ENCODE measurements at regions not wholly inside any gene's neighbourhood (a gene's known extent, or its start where the extent isn't known, plus 50 kb on each side); places are given as distances from the start of the nearest gene placed in this dataset.

DNA sequence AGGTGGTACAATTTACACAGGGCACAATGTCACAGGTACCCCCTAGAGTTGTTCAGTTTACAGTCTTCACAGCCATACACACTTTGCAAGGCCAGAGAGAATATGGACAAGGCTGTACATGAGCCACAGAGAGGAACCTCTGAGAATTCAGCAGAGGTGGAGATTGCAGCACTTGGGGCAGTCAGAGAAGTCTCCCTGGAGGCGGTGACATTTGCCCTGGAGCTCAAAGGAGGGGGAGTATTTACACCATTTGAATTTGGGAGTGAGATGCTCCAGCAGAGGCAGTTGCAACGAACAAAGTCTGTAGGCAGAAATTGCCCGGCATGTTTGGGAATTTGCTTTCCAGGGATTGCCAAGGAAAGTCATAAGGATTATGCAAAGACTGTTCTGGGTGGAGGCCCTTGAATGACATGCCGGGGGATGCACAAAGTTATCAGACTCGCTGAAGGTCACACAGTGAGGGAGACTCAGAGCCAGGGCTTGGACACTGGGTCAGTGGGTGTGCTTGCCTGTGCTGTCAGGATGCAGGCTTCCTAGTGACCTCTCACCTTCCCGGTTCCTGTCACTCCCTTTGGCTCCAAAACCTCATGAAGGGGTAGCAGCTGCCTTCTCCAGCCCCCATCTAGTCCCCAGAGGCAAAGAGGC lies 160.7 kb upstream of the PCBD1 start:
- DNase-seq, result no peak

DNA sequence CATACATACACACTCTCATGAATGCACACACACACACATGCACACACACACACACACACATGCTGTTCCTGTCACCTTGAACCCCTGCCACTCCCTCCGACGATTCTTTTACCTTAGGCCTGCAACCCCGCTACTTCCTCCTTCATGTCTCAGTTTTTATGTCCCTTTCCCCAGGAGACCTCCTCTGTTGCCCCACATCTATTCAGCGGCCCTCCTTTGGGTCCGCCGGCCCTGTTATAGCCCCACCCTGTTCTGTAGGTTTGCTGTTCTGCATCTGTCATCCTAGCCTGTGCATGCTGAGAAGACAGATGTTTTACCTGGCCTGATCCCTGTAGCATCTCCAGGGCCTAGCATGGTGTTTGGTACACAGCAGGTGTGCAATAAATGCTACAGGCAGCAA lies 161.6 kb upstream of the PCBD1 start:
- no peak for DNase-seq

DNA sequence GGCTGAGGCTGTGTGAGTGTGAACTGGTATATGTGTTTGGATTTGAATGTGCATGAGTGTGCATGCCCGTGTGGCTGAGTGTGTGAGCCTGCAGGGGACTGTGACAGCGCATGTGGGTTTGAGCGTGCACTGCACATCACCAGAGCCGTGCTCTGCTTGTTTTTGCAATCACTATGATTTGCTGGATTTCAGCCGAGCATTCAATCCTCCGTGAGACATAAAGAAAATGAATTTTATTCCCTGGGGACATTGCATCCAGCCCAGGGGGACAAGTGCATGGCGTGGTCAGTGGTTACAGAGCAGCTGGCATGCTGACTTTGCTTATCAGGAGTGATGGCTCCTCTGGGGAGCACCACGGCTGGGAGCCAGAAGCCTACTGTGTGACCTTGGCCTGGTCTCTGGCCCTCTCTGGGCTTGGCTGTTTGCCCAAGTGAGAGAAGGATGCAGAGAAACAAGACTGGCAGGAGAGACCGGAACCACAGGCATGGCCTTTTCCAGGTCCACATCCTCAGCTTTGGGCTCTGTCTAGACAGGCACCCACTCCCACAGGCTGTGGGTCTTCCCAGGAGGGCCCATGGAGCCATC lies 160.2 kb upstream of the UNC5B start:
- no peak for DNase-seq

DNA sequence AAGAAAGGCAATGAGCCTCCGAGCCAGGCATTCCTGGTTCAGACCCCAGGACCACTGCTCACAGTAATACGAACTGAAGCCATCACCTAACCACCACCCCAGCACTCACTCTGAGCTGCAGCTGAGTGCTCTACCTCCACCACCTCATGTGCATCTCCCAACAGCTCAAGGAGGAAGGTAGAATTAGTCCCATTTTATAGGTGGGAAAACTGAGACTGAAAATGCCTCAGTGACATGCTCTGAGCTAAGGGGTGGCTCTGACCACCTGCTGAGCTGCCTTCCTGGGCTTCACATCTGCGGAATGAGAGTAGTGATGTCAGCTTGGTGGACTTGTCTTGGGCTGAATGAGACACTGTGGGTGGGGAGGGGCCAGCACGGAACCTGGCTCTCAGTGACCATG lies 159.7 kb upstream of the UNC5B start:
- DNase-seq, result no peak

DNA sequence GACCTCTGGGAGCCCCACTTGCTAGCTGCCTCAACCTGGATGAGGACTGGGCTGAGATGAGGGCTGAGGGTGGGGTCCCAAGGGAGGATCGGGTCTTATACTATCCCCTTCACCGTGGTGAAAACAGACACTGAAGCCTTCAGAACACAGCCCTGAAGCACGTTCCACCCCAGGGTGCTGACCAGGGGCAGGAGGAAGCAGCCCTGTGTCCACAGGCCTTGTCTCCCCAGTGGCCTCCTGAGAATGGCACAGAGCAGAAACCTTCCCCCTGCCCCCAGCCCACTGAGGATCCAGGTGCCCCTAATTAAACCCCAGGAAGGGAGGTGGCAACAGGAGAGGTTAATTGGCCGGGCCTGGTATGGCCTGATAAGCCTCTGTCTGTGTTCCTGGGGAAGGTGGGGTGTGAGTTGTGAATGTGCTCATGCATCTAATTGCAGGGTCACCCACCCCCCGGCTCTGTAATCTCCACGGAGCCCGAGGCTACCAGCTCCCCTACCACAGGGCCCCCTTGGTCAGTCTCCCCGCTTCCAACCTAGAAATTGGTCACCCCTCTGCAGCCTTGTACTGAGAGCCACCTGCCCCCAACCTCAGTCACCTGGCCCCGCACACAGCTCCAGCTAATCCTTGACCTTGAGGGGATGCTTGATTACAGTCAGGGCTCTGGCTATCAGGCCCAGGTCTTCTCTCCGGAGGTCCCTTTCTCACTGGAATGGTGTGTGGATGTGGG lies 159.0 kb upstream of the UNC5B start:
- peak; percentile 58 for DNase-seq

DNA sequence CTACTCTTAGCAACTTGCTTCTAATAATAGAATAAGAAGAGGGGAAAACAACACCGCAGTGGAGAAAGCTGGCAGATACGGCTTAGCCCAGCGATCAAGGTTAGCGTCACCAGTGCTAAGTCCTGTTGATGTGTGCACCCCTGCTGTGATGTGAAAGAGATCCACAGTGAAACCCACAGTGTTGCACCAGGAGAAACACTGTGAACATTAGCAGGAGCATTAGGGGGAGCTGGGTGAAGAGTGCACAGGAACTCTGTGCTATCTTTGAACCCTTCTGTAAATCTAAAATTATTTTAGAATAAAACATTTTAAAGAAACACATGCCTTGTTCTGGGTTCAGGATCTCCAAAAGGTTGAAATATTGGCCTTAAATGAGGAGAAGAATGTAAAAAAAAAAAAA lies 154.1 kb upstream of the UNC5B start:
- DNase-seq, result no peak

DNA sequence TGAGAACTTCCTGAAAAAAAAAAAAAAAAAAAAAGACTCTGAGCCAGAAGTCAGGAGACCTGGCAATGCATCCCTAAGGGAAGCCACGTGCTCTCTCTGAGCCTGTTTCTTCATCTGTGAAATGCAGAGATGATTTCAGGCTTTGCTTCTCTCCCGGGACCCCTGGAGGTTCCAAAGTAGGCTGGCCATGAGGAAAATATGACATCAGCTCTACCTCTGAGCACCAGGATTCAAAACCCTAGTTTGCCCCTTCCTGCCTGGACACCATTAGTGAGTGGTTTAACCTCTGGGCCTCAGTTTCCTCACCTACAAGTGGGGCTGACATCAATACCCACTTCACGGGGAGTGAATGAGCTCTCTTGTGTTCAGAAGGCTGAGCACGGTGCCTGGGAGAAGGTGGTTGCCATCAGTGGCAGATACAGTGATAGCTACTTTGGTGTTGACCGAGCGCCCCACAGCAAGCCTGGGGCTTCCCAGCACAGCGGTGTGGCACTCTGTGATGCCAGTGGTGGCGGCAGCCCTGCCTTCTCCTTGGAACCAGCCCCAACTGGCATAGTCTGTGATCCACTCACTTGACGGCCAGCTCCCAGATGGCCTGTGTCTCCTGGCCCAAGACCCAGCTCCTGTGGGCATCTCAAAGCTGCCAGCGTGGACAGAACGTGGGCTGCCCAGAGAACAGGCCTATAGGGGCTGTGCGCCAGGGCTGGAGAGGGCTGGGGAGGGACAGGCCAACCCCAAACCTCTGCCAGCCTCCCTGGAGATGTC lies 153.1 kb upstream of the UNC5B start:
- no peak for DNase-seq

DNA sequence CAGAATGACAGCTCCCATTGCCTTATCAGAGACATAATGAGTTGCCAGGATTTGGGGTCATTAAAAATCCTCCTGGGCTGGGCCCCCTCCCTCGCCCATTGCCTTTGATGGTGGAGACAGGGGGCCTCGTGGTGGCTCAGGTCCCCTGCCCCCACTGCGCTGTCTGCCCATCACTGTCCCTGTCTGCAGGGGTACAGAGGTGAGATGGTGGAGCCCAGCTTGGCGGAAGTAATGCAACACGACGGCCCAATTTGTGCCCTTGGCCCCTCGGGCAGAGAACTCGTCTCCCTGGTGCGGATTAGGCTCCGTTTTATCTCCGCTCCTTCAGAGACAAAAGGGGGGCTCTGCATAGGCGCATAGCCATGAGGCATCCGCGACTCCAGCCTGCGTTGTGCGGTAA lies 152.4 kb upstream of the UNC5B start:
- DNase-seq, result no peak

DNA sequence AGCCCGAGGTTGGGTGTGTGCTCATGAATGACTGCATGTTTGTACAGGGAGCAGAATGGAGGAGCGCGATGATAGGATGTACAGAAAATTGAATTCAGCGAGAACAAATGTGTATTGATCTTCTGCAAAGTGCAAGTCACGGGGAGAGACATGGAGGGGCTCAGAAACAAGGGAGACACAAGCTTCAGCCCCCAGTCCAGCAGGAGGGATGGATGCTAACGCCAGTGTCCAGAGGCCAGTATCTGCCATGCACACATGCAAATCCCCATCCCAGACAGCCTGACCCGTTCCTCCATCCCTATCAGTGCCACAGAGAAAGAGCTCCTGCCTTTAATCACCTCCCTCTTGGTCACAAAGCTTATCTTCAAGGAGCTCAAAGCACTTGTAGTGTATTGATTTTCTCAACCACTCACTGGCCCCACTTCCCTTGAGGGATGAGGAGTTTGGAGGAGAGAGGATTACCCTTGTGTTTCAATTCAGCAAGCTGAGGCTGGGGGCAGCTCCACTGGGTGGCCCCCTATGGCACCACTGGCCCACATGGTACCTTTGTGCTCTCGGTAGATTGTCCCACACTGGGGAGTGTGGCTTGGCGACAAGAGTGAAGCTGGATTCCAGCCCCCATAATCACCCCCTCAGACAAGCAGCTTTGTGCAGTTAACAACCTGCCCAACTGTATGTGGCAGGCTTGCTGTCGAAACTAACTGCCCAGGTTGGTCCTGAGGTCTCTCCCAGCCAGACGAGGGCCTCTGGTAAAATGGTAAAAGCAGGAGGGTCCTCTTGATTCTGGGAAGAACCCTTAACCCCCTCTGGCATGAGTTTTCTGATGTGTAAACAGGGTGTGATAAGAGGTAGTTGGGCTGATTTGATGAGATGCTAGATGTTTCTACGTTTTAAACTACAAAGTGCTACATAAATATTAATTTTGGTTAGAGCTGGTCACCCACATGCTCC lies 151.6 kb upstream of the UNC5B start:
- no peak for DNase-seq

DNA sequence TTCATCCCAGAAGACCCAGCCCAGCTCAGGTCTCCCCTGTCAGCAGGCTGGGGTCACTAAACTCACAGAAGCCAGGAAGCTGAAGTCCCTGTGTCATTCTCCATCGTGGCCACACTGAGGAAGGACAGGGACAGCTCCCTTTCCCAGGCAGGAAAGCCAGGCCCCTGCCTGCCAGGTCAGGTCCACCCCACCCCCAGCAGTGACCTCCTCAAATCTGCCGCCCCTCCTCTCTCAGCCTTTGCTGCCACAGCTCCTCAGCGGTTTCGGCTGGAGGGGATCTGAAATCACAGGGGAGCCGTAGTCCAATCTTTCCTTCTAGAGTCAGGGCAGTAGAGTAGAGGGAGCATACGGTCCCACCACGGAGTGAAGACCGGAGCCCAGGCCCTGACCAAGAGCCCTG lies 150.9 kb upstream of the UNC5B start:
- DNase-seq, result no peak

DNA sequence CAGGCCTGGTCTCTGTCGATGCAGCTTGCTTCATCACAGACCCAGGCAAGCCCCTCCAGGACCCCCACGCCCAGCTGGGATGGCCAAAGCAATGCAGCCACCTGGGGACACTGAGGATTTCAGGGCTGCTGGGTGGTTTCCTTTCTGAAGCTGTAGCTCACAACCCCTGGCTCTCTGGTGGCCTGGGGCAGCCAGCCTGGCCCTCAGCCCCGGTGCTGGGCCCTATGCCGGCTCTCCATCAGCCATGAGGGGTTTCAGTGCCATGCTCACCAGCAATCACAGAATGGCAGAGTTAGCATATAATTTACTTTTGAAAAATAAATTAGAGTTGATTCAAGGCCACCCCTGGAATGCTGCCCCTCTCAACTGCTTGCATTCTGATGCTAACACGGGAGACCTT lies 150.2 kb upstream of the UNC5B start:
- no peak for DNase-seq

DNA sequence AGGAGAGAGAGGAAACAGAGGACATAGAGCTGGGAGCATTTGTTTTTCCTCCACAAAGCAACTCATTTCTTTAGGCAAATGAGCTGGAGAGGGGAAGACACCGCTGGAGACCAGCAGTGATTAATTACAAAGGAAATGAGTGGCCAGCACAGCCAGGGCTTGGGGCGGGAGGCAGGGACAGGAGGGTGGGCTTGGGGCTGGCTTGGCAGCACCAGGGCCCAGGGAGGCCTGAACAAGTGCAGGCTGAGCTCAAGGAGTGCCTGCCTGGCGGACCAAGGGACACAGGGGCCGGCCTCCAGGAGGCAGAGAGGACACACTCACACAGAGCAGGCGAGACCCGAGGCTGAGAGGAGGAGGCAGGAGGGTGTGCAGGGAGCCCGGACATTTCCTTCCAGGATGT lies 149.0 kb upstream of the UNC5B start:
- DNase-seq, result no peak

DNA sequence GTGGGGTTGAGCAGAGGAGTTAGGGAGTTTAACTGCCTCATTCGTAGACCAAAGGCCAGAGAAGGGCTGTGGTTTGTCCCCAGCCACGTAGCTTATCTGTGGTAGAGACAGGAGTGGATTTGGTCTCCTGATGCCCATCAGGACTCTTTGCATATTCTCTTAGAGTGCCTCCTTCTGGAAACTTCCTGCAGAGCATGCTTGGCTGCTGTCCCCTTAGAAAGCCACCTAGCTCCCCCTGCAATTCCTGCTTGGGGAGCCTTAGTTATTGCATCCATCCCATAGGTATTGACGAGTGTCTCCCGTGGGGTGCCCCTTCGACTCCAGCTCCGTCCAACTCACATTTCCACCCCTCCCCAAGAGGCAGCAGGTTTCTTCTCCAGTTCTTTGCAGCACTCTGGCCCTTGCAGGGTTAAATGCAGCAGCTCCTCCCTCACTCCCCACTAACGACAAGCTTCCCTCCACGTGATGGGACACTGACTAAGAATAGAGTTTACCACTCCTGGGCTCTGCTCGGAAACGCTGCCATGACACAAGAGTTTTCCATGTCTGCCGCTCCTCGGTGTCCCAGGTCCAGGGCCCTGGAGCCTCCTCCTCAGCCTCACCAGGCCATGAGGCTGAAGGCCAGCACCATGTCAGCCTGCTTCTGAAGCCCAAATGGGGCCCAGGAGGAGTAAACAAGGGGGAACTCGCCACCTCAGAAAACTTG lies 147.8 kb upstream of the UNC5B start:
- DNase-seq, result no peak

DNA sequence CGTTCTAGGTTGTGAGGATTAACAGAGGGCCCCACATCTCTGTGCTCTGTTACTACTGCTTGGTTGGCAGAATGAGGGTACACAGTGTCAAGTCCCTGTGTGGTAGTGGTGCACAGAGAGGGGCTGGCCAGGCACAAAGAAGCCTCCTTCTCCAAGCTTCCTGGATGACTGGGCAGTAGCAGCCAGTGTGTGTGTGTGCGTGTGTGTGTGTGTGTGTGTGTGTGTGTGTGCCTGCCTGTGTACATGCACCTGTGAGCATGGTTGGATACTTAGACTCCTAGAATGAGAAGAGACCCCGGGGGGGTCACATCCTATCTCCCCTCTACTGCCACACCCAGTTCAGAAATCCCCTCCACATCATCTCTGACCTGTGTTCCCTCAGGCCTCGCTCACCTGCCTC lies 146.7 kb upstream of the UNC5B start:
- DNase-seq, result no peak

DNA sequence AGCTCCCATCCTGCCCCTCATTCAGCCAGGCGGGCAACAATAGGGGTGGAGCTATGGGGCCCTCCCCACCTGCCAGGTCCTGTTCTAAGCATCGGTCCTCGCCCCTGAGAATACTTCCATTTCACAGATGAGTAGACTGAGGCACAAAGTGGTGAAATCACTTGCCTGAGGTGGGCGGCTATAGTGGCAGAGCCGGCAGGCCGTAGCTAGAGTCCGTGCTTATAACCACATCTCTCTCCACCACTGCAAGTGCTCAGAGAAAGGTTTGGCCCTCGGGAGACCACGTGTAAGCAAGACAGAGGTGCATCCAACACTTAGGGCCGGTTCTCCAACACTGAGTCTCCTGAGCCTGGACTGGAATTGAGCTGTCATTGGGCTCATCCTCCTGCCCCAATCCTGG lies 145.8 kb upstream of the UNC5B start:
- DNase-seq, result no peak

DNA sequence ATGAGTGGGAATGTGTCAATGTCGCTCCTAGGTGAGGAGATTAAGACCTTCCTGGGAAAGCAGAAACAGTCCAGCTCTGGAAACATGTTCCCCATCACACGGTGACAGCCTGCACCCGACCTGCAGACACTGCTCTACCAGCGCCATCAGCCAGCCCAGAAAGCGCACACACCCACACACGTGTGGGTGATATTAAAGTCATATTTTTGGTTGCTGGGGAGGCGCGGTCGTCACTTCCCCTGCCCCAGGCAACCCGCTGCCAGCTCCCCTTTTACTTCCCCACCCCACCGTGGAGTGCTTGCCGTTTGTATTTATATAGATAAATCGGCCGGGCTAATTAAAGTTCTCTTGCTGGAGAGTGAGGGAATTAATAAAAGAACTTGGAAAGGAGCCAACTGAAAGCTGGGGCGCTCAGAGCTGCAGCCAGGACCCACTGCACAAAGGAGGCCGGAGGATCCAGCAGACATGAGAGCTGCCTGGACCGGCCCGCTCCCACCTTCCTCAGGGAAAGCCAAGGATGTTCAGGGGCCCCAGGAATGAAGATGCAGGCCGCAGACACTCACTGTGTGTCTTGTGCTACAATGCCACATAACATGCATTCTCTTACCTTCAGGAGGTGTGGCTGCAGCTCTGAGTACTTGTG lies 145.2 kb upstream of the UNC5B start:
- no peak for DNase-seq

DNA sequence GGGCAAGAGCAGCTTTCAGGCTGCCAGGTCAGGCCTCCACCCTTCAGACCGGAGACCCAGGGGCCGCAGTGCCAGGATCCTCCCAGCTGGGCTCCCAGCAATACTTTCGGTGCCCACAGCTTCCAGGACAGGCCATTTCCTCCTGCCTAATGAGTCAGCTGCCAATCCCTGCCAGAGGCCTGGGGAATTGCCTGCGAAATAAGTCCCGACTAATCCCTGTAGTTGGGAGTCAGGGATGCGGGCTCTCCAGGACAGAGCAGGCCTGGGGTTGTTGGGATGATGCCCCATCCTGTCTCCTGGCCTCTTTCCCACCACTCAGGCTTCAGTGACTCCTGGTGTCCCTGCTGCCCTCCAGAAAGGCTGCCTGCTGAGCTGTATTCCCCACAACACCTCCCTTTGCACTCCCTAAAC lies 143.5 kb upstream of the UNC5B start:
- DNase-seq, result no peak

DNA sequence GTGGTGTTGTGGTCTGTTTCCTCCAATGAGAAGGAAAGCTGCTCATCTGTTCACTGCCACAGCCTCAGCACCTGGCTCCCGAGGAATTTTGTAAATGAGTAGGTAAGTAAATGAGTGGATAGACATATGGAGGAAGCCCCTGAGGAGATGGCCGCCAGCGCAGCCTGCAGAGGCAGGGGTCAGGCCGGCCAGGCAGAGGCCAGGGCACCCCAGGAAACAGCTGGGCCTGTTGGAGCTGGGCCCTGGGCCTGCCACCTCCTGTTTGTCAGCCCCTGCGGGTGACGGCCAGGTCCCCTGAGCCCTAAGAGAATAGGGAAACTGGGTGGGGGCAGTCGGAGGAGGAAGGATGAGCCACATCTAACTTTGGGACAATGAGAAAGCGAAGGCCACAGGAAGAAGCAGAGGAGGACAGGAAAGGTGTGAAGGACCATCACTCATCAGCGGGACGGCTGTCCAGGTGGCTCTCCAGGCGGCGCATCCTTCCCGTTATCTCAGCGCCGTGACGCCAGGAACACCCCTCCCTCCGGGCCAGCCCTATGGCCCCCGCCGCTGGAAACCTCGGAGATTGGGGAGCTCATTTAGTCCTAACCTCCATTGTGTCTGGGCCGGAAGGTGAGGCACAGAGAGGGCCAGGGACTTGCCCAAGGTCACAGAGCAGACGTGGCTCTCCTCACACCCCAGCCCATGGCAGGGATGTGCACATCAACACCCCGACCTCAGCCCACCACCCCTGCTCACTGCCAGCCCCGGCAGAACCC lies 142.3 kb upstream of the UNC5B start:
- no peak for DNase-seq

DNA sequence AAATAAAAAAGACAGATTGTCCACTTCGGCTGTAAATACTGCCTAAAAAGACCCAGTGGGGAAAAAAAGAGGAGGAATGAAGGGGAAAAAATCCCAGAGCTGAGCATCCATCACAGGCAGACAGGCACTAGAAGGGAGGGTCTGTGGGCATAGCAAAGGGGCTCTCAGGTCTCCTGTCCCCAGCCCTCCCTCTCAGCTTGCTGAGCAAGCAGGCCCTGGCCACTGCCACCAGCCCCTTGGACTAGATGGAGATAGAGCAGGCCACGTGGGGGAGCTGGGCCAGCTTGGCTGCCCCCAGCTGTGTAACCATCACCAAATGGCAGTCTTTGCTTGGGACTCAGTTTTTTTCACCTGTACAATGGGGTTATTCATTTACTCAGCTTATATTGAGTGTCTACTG lies 141.6 kb upstream of the UNC5B start:
- no peak for DNase-seq

DNA sequence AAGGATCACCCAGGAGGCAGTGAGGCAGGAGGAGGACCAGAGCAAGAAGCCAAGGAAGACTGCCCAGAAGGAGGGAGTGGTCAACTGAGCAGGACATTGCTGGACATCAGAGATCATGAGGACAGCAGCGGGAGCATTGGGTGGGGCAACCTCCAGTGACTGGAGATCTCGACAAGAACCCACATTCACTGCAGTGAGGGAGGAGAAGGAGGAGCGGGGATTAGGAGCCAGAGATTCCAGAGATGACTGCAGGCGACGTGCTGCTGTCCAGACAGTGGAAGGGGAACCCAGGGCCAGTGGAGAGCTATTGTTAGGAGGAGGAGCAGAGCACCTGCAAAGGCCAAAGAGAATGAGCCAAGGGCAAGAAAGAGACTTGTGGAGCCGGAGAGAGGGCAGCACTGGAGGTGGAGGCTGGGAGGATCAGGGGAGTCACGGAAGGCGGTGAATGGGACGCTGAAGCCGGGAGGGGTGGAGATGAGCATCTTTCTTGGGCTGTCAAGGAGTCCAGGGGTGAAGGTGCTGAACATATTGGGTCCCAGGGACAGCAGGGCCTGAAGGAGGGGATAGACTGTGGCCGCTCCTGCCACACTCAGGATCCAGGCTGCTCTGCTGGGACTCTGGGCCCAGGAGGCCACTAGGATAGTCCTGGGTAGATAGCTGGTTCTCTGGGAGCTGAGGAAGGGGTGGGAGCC lies 140.1 kb upstream of the UNC5B start:
- DNase-seq, result no peak
